Suprapubic skin (tissue), 4 donors: ENCODE measurements at regions not wholly inside any gene's neighbourhood (a gene's known extent, or its start where the extent isn't known, plus 50 kb on each side); places are given as distances from the start of the nearest gene placed in this dataset.

Source experiments
- DNase-seq, 2 donors: peaks; one replicate each; pipeline ENCODE4 v3.0.0-alpha.2; 2019; ENCODE audit warnings: low spot score in 2 of 2
- H3K27ac ChIP-seq: fragments of 200-600 bp; sonication (generic); one replicate; pipeline ENCODE4 v1.5.1; 2019
- H3K27me3 ChIP-seq: fragments of 200-600 bp; sonication (generic); one replicate; pipeline ENCODE4 v1.5.1; 2019
- H3K36me3 ChIP-seq: fragments of 200-600 bp; sonication (generic); one replicate; pipeline ENCODE4 v1.5.1; 2019
- H3K4me1 ChIP-seq: fragments of 200-600 bp; sonication (generic); one replicate; pipeline ENCODE4 v1.5.1; 2019
- H3K4me3 ChIP-seq: fragments of 200-600 bp; sonication (generic); one replicate; pipeline ENCODE4 v1.5.1; 2019; ENCODE audit warnings: mild to moderate bottlenecking
- H3K9me3 ChIP-seq: fragments of 200-600 bp; sonication (generic); one replicate; pipeline ENCODE4 v1.5.1; 2019
- EP300 ChIP-seq: sonication (generic); formaldehyde crosslinking; IDR thresholded peaks from one replicate; pipeline ENCODE4 v1.6.1; 2017; ENCODE audit warnings: antibody characterized with exemption
- POLR2A ChIP-seq, 2 donors: fragments of 450-650 bp; IDR thresholded peaks; one replicate each; pipeline ENCODE4 v1.6.1; 2017; ENCODE audit warnings: antibody characterized with exemption in 2 of 2, mild to moderate bottlenecking in 2 of 2, moderate library complexity in 2 of 2
- POLR2AphosphoS5 ChIP-seq, 3 donors: sonication (generic); formaldehyde crosslinking; IDR thresholded peaks; one replicate each; pipeline ENCODE4 v1.6.1; 2017; ENCODE audit warnings: antibody characterized with exemption in 3 of 3
- WGBS: methylation state at CpG from one replicate; pipeline ENCODE4 v1.1.5; 2018; 5-methylcytosine and 5-hydroxymethylcytosine counted together
- TF ChIP-seq, protein P1 (sequence below), 2 donors: fragments of 200-600 bp in 1 of 2; fragments of 450-650 bp in 1 of 2; sonication (generic) in 1 of 2; IDR thresholded peaks; one replicate each; pipeline ENCODE4 v1.5.1; 2016 to 2019; ENCODE audit warnings: antibody characterized with exemption in 2 of 2, mild to moderate bottlenecking in 1 of 2, moderate library complexity in 1 of 2

DNA sequence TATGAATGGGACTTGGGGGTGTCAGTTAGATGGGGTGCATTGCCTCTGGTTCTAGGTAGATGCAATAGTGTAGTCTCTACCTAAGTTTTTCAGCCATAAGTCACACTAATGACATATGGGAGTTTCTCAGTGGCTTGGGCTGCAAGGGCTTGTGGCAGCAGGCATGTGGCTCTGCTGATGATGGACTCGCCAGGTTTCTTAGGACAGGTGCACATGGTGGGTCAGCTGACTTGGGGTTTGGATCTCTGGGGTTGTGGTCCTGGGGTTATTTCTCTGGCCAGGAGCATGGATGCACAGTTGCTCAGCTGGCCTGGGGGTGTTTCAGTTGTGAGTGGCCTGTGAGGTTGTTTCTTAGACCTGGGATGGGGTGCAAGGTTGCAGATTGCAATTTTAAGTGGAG lies 120.0 kb upstream of the DCBLD2 start:
- 88% methylated on average over 1 of the region's 1 CpG for WGBS

DNA sequence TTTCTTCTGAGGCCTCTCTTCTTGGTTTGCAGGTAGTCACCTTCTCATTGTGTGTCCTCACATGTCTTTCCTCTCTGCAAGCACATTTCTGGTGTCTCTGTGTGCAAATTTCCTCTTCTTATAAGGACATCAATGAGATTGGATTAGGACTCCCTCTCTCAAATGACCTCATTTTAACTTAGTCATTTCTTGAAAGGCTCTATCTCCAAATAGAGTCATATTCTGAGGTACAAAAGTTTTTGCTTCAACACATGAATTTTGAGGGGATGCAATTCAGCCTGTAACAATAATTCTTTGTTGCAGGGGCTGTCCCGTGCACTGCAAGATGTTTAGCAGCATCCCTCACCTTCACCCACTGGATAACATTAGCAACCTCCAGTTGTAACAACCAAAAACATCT lies 115.0 kb upstream of the DCBLD2 start:
- TF ChIP-seq, protein P1, sequence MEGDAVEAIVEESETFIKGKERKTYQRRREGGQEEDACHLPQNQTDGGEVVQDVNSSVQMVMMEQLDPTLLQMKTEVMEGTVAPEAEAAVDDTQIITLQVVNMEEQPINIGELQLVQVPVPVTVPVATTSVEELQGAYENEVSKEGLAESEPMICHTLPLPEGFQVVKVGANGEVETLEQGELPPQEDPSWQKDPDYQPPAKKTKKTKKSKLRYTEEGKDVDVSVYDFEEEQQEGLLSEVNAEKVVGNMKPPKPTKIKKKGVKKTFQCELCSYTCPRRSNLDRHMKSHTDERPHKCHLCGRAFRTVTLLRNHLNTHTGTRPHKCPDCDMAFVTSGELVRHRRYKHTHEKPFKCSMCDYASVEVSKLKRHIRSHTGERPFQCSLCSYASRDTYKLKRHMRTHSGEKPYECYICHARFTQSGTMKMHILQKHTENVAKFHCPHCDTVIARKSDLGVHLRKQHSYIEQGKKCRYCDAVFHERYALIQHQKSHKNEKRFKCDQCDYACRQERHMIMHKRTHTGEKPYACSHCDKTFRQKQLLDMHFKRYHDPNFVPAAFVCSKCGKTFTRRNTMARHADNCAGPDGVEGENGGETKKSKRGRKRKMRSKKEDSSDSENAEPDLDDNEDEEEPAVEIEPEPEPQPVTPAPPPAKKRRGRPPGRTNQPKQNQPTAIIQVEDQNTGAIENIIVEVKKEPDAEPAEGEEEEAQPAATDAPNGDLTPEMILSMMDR (IDR thresholded peaks at IDR 0.05), result no peak
- no peak for TF ChIP-seq POLR2AphosphoS5 (IDR thresholded peaks at IDR 0.05)
- no peak for TF ChIP-seq EP300
- TF ChIP-seq POLR2A (IDR thresholded peaks at IDR 0.05), result no peak
- H3K27ac ChIP-seq, result no peak overlapping the region
- no peak for DNase-seq
- no peak overlapping the region for H3K4me3 ChIP-seq
- 78% methylated on average over 1 of the region's 1 CpG for WGBS
- H3K27me3 ChIP-seq, result no peaks in the 10 kb centered on the region
- H3K9me3 ChIP-seq, result no peaks in the 10 kb centered on the region
- no peaks in the 10 kb centered on the region for H3K4me1 ChIP-seq
- H3K36me3 ChIP-seq, result no peaks in the 10 kb centered on the region

More for the DNA sequence above, 120.0 kb upstream of the DCBLD2 start:
- Histone ChIP-seq H3K4me1 (no peaks in the 10 kb centered on the region), H3K27me3 (no peaks in the 10 kb centered on the region), H3K36me3 (no peaks in the 10 kb centered on the region), H3K27ac (no peak overlapping the region), H3K4me3 (no peak overlapping the region), H3K9me3 (no peaks in the 10 kb centered on the region)
- DNase-seq, result no peak
- TF ChIP-seq POLR2A (IDR thresholded peaks at IDR 0.05) (no peak), EP300 (no peak), POLR2AphosphoS5 (IDR thresholded peaks at IDR 0.05) (no peak)
- TF ChIP-seq, protein P1 (IDR thresholded peaks at IDR 0.05), result no peak

DNA sequence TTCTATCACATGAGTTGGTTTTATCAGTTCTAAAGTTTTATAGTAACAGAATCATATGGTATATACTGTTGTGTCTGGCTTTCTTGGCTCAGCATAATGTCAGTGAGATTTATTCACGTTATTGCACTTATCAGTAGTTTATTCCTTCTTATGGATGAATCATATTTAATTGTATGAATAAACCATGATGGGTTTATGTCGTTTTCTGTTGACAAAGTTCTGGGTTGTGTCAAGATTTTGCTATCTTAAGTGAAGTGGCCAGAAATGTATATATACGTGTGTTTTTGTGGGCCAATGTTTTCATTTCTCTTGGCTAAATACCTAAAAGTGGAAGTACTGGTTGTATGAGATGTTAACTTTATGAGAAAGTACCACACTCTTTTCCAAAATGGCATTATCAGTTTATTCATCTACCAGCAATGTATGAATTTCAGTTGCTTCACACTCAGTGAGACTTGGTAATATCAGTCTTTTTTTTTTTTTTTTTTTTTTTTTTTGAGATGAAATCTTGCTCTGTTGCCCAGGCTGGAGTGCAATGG lies 112.4 kb upstream of the DCBLD2 start:
- no peak for DNase-seq
- Histone ChIP-seq H3K36me3 (no peaks in the 10 kb centered on the region), H3K9me3 (no peaks in the 10 kb centered on the region), H3K27me3 (no peaks in the 10 kb centered on the region), H3K4me3 (no peak overlapping the region), H3K27ac (no peak overlapping the region), H3K4me1 (no peaks in the 10 kb centered on the region)
- TF ChIP-seq EP300 (no peak), POLR2AphosphoS5 (IDR thresholded peaks at IDR 0.05) (no peak), POLR2A (IDR thresholded peaks at IDR 0.05) (no peak)
- WGBS, result 41% methylated on average over 3 of the region's 3 CpGs

DNA sequence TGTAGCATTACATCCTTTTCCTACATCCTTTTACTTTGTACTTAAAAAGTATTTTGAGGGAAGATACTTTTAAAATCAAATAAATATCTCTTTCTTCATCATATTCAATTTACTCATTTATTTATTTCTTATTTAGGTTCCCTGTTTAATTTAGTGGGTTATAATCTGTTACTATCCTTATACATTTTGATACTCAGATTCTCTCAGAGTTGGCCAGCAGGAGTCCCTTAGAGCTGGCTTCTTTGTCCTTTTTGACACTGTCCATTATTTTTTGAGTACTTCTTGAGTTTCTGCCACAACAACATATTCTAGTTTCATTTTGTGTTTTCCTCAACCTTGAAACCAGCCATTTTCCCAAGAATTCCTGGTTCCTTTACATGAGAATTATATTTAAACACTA lies 111.6 kb upstream of the DCBLD2 start:
- Histone ChIP-seq H3K27me3 (no peaks in the 10 kb centered on the region), H3K4me1 (no peaks in the 10 kb centered on the region), H3K27ac (no peak overlapping the region), H3K36me3 (no peaks in the 10 kb centered on the region), H3K4me3 (no peak overlapping the region), H3K9me3 (no peaks in the 10 kb centered on the region)
- no peak for TF ChIP-seq POLR2A (IDR thresholded peaks at IDR 0.05)
- no peak for TF ChIP-seq EP300
- TF ChIP-seq, protein P1 (IDR thresholded peaks at IDR 0.05), result no peak
- TF ChIP-seq POLR2AphosphoS5 (IDR thresholded peaks at IDR 0.05), result no peak
- no peak for DNase-seq

DNA sequence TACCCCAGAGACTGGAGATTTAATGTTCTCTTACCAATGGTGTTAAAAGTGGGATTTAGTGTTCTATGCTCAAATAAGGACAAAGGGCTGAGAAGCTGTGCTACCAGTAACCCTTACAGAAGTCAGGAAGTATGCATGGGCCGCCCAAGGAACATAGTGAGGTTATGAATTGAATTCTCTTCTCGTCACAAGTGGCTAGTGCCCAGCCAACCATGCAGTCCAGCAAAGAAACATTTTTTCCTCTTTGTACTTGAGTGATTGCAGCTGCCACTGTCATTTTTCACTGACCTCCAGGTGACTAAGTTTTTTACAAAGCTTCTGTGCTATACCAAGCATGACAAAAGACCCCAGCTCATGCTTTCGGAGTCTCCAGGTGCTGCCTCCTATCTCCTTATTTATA lies 110.6 kb upstream of the DCBLD2 start:
- H3K4me3 ChIP-seq, result no peak overlapping the region
- no peak overlapping the region for H3K27ac ChIP-seq
- no peaks in the 10 kb centered on the region for H3K9me3 ChIP-seq
- WGBS, result 78% methylated on average over 3 of the region's 3 CpGs
- DNase-seq, result no peak
- no peaks in the 10 kb centered on the region for H3K4me1 ChIP-seq
- no peaks in the 10 kb centered on the region for H3K36me3 ChIP-seq
- TF ChIP-seq POLR2AphosphoS5 (IDR thresholded peaks at IDR 0.05) (no peak), EP300 (no peak), POLR2A (IDR thresholded peaks at IDR 0.05) (no peak)
- TF ChIP-seq, protein P1 (IDR thresholded peaks at IDR 0.05), result no peak
- H3K27me3 ChIP-seq, result no peaks in the 10 kb centered on the region

DNA sequence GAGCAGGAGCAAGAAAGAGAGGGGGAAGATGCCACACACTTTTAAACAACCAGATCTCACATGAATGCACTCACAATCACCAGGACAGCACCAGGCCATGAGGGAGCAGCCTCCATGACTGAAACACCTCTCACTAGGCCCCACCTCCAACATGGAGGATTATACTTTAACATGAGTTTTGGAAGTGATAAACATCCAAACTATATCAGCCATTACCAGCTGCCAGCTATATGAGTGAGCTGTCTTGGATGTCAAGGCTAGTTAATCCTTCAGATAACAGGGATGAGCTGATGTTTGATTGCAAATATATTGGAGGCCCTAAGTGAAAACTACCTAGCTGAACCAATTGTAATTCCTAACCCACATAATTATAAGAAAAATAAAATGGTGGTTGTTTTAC lies 108.4 kb upstream of the DCBLD2 start:
- no peak overlapping the region for H3K4me3 ChIP-seq
- no peaks in the 10 kb centered on the region for H3K4me1 ChIP-seq
- no peaks in the 10 kb centered on the region for H3K36me3 ChIP-seq
- H3K27me3 ChIP-seq, result no peaks in the 10 kb centered on the region
- H3K27ac ChIP-seq, result no peak overlapping the region
- TF ChIP-seq POLR2A (IDR thresholded peaks at IDR 0.05), result no peak
- TF ChIP-seq, protein P1 (IDR thresholded peaks at IDR 0.05), result no peak
- TF ChIP-seq POLR2AphosphoS5 (IDR thresholded peaks at IDR 0.05), result no peak
- no peak for TF ChIP-seq EP300
- H3K9me3 ChIP-seq, result no peaks in the 10 kb centered on the region
- DNase-seq, result no peak
